ENCODE measurements at regions not wholly inside any gene's neighbourhood (a gene's known extent, or its start where the extent isn't known, plus 50 kb on each side); places are given as distances from the start of the nearest gene placed in this dataset.

GRCh38 chr20:10842116-10842515 lies 168.3 kb upstream of the JAG1 start:
- Mint-ChIP-seq H3K36me3 (peaks cover 22% of the 10 kb centered on the region), H3K27ac (no peak overlapping the region), H3K27me3 (ENCODE audit: low read depth) (no peaks in the 10 kb centered on the region; the same call in 1 of the 2 replicates), H3K9me3 (peaks cover 39% of the 10 kb centered on the region), H3K4me3 (no peak overlapping the region), H3K4me1 (no peaks in the 10 kb centered on the region)
- ChIA-PET POLR2A (no interaction called here), CTCF (no interaction called here)
- TF ChIP-seq ATF2 (CRISPR knock-in tag; IDR thresholded peaks at IDR 0.05; ENCODE audit: borderline replicate concordance, low read depth), result no peak
- ATAC-seq (no peak), DNase-seq (ENCODE audit: low spot score) (no peak)

- no peaks in the 10 kb centered on the region for H3K4me1 Mint-ChIP-seq
- no peak overlapping the region for H3K4me3 Mint-ChIP-seq
- ChIA-PET CTCF (no interaction called here), POLR2A (no interaction called here)
- H3K27me3 Mint-ChIP-seq (ENCODE audit: low read depth), result no peaks in the 10 kb centered on the region; the same call in 1 of the 2 replicates
- no peak for ATAC-seq
- H3K27ac Mint-ChIP-seq, result no peak overlapping the region
- H3K36me3 Mint-ChIP-seq, result peaks cover 22% of the 10 kb centered on the region
- TF ChIP-seq RORB (CRISPR knock-in tag; IDR thresholded peaks at IDR 0.05), result no peak
- no peak for TF ChIP-seq ZNF281 (CRISPR knock-in tag; IDR thresholded peaks at IDR 0.05)
- TF ChIP-seq ATF3 (CRISPR knock-in tag; conservative IDR thresholded peaks at IDR 0.05), result no peak
- TF ChIP-seq ZNF396 (CRISPR knock-in tag; IDR thresholded peaks at IDR 0.05; ENCODE audit: borderline replicate concordance), result no peak
- no peak for TF ChIP-seq CTCF (IDR thresholded peaks at IDR 0.05)
- DNase-seq (ENCODE audit: low spot score), result no peak
- peaks cover 39% of the 10 kb centered on the region for H3K9me3 Mint-ChIP-seq
These were observed 169.4 kb upstream of the JAG1 start for GRCh38 chr20:10843146-10843711.

GRCh38 chr20:10846766-10847165 lies 173.0 kb upstream of the JAG1 start:
- Mint-ChIP-seq H3K9me3 (peaks cover 20% of the 10 kb centered on the region), H3K36me3 (peaks cover 9% of the 10 kb centered on the region; the same call in 1 of the 2 replicates), H3K4me1 (peaks cover 5% of the 10 kb centered on the region), H3K27me3 (ENCODE audit: low read depth) (no peaks in the 10 kb centered on the region; the same call in 1 of the 2 replicates), H3K4me3 (no peak overlapping the region), H3K27ac (no peak overlapping the region)
- ChIA-PET CTCF (no interaction called here), POLR2A (interaction anchor here (1.0 kb wide), 1 partner anchor 374 kb away, joined by 3 read pairs; no protein-coding TSS in a partner anchor)
- DNase-seq (ENCODE audit: low spot score) (no peak), ATAC-seq (no peak)
- TF ChIP-seq AFF4 (CRISPR knock-in tag; IDR thresholded peaks at IDR 0.05; ENCODE audit: borderline replicate concordance) (no peak), AR (CRISPR knock-in tag; IDR thresholded peaks at IDR 0.05) (no peak), PRDM15 (CRISPR knock-in tag; IDR thresholded peaks at IDR 0.05) (no peak), ZBTB21 (CRISPR knock-in tag; IDR thresholded peaks at IDR 0.05; ENCODE audit: borderline replicate concordance) (no peak), FOXJ3 (CRISPR knock-in tag; IDR thresholded peaks at IDR 0.05; ENCODE audit: borderline replicate concordance) (no peak), ZNF396 (CRISPR knock-in tag; IDR thresholded peaks at IDR 0.05; ENCODE audit: borderline replicate concordance) (no peak), USF2 (CRISPR knock-in tag; IDR thresholded peaks at IDR 0.05) (no peak)
